VCaP (cell line): ENCODE measurements at regions not wholly inside any gene's neighbourhood (a gene's known extent, or its start where the extent isn't known, plus 50 kb on each side); places are given as distances from the start of the nearest gene placed in this dataset.
"Not testable (repeated sequence)": the region's sequence is repeated elsewhere in the genome, so short reads cannot be mapped to it uniquely, and the experiment has no call there.

Source experiments
- H3K27ac ChIP-seq: fragments of 450-650 bp; 2 replicates; pipeline ENCODE4 v1.5.1; 2017
- CTCF ChIP-seq: fragments of 450-650 bp; conservative IDR thresholded peaks from 2 replicates; pipeline ENCODE4 v1.5.1; 2017; ENCODE audit warnings: mild to moderate bottlenecking, moderate library complexity

GRCh38 chr7:96903906-96904305 is 101.4 kb upstream of the DLX6 start:
- TF ChIP-seq CTCF: no peak

GRCh38 chr7:96910486-96910885 is 94.9 kb upstream of the DLX6 start:
- H3K27ac ChIP-seq: no peak overlapping the region
- no peak for TF ChIP-seq CTCF

More at GRCh38 chr7:96903906-96904305, 101.4 kb upstream of the DLX6 start:
- no peak overlapping the region for H3K27ac ChIP-seq

DNA sequence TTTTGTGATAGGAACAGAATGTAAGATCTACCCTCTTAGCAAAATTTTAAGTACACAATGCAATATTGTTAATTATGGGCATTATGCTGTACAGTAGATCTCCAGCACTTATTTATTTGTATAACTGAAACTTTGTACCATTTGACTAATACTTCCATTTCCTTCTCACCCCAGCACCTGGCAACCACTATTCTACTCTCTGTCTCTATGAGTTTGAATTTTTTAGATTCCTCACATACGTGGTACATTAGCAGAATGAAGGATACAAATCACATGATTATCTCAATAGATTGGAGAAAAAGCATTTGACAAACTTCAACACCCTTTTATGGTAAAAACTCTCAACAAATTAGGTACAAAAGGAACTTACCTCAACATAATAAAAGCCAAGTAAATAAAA is 90.3 kb upstream of the DLX6 start:
- TF ChIP-seq CTCF: no peak
- no peak overlapping the region for H3K27ac ChIP-seq

- no peak for TF ChIP-seq CTCF
- no peak overlapping the region for H3K27ac ChIP-seq
Measured at GRCh38 chr7:96920064-96920463, 85.3 kb upstream of the DLX6 start.

DNA sequence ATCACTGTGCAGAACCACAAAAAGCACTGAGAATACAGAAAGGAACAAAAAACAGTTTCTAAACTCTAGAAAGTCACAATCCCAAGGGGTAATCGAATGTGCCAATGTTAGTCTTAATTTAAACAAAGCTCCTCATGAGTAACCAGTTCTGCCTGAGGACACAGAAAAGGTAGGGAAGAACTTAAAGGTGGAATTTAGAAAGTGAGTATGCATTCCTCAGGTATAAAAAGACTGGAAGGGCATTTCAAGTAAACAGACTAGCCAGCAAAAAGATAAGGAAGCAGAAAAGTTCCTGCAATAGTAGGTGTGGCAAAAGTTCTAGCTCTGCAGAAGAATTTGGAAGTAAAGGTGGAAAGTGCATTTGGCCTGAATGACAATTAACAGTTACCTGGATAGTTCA is 84.6 kb upstream of the DLX6 start:
- no peak for TF ChIP-seq CTCF
- H3K27ac ChIP-seq: no peak overlapping the region

GRCh38 chr7:96921231-96921630 is 84.1 kb upstream of the DLX6 start:
- H3K27ac ChIP-seq: no peak overlapping the region
- no peak for TF ChIP-seq CTCF

- no peak overlapping the region for H3K27ac ChIP-seq
- no peak for TF ChIP-seq CTCF
Measured at GRCh38 chr7:96921771-96922170, 83.6 kb upstream of the DLX6 start.

- not testable (repeated sequence) for H3K27ac ChIP-seq
Measured at GRCh38 chr7:96923345-96923744, 82.0 kb upstream of the DLX6 start.
